ENCODE measurements at regions not wholly inside any gene's neighbourhood (a gene's known extent, or its start where the extent isn't known, plus 50 kb on each side); places are given as distances from the start of the nearest gene placed in this dataset.
"Not testable (repeated sequence)": the region's sequence is repeated elsewhere in the genome, so short reads cannot be mapped to it uniquely, and the experiment has no call there.

DNA sequence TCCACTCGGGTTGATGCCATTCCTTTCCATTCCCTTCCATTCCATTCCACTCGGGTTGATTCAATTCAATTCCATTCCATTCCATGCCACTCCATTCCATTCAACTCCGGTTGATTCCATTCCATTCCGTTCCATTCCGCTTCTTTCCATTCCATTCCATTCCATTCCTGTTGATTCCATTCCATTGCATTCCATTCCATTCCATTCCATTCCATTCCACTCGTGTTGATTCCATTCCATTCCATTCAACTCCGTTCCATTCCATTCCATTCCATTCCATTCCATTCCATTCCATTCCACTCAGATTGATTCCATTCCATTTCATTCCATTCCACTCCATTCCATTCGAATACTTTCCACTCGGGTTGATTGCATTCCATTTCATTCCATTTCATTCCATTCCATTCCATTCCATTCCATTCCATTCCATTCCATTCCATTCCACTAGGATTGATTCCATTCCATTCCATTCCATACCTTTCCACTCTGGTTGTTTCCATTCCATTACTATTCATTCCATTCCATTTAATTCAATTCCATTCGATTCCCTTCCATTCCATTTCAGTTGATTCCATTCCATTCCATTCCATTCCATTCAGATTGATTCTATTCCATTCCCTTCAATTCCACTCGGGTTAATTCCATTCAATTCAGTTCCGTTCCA lies 1141.8 kb downstream of the RPIA start:
- no peak overlapping the region for H2AK5ac ChIP-seq (ENCODE audit: low read length, severe bottlenecking)
- DNase-seq = peak; percentile 33
- H3K9ac ChIP-seq (ENCODE audit: low read length) = no peak overlapping the region
- H3K27me3 ChIP-seq (ENCODE audit: control insufficient read depth in 1 of 2, insufficient read depth in 1 of 2, low read length in 2 of 2) = no peaks in the 10 kb centered on the region
- H2BK12ac ChIP-seq (ENCODE audit: low read length in 2 of 2) = no peak overlapping the region
- no peak overlapping the region for H3K27ac ChIP-seq (ENCODE audit: low read length, poor library complexity, severe bottlenecking)
- no peak overlapping the region for H4K91ac ChIP-seq (ENCODE audit: low read length)
- H3K4me2 ChIP-seq (ENCODE audit: low read length, poor library complexity, severe bottlenecking) = no peak overlapping the region
- H2BK15ac ChIP-seq (ENCODE audit: low read depth, poor library complexity, severe bottlenecking) = no peak overlapping the region
- no peak overlapping the region for H2BK120ac ChIP-seq (ENCODE audit: low read depth, low read length)
- H3K36me3 ChIP-seq (ENCODE audit: control insufficient read depth in 1 of 2, insufficient read depth in 2 of 2, low read depth in 1 of 2, low read length in 2 of 2) = no peaks in the 10 kb centered on the region
- no peak overlapping the region for H2AFZ ChIP-seq (ENCODE audit: low read depth, low read length)
- no peak overlapping the region for H4K8ac ChIP-seq (ENCODE audit: low read length)
- H3K23ac ChIP-seq (ENCODE audit: low read length in 2 of 2) = no peak overlapping the region
- no peaks in the 10 kb centered on the region for H3K79me1 ChIP-seq (replicated peaks; ENCODE audit: low read length, poor library complexity, severe bottlenecking)
- no peak overlapping the region for H3K18ac ChIP-seq (ENCODE audit: low read depth in 1 of 2, low read length in 2 of 2)
- no peak overlapping the region for H3K14ac ChIP-seq (ENCODE audit: low read length in 2 of 2)
- no peak overlapping the region for H3K4me3 ChIP-seq (ENCODE audit: insufficient read depth in 1 of 2, low read depth in 1 of 2, low read length in 2 of 2)
- H3K9me3 ChIP-seq (ENCODE audit: control insufficient read depth, low read length) = peaks cover 10% of the 10 kb centered on the region
- no peak overlapping the region for H2BK5ac ChIP-seq (ENCODE audit: low read depth, low read length, poor library complexity, severe bottlenecking)
- H3K4ac ChIP-seq (ENCODE audit: low read depth in 1 of 2, low read length in 2 of 2) = no peak overlapping the region
- 66% methylated on average over 12 of the region's 12 CpGs for WGBS
- H3K4me1 ChIP-seq (ENCODE audit: control insufficient read depth, insufficient read depth, low read depth, low read length) = no peaks in the 10 kb centered on the region

DNA sequence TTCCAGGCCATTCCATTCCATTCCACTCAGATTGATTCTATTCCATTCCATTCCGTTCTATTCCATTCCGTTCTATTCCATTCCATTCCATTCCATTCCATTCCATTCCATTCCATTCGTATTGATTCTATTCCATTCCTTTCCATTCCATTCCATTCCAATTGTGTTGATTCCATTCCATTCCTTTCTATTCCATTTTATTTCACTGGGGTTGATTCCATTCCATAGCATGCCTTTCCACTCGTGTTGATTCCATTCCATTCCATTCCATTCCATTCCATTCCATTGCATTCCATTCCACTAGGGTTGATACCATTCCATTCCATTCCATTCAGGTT lies 1142.3 kb downstream of the RPIA start:
- 69% methylated on average over 4 of the region's 4 CpGs for WGBS
- no peaks in the 10 kb centered on the region for H3K4me1 ChIP-seq (ENCODE audit: control insufficient read depth, insufficient read depth, low read depth, low read length)
- no peak overlapping the region for H3K4me3 ChIP-seq (ENCODE audit: insufficient read depth in 1 of 2, low read depth in 1 of 2, low read length in 2 of 2)
- no peak overlapping the region for H3K27ac ChIP-seq (ENCODE audit: low read length, poor library complexity, severe bottlenecking)
- no peak overlapping the region for H2BK12ac ChIP-seq (ENCODE audit: low read length in 2 of 2)
- H3K4ac ChIP-seq (ENCODE audit: low read depth in 1 of 2, low read length in 2 of 2) = no peak overlapping the region
- no peaks in the 10 kb centered on the region for H3K79me1 ChIP-seq (replicated peaks; ENCODE audit: low read length, poor library complexity, severe bottlenecking)
- no peak overlapping the region for H3K4me2 ChIP-seq (ENCODE audit: low read length, poor library complexity, severe bottlenecking)
- no peaks in the 10 kb centered on the region for H3K36me3 ChIP-seq (ENCODE audit: control insufficient read depth in 1 of 2, insufficient read depth in 2 of 2, low read depth in 1 of 2, low read length in 2 of 2)
- H3K9ac ChIP-seq (ENCODE audit: low read length) = no peak overlapping the region
- H2BK5ac ChIP-seq (ENCODE audit: low read depth, low read length, poor library complexity, severe bottlenecking) = no peak overlapping the region
- no peak overlapping the region for H2AFZ ChIP-seq (ENCODE audit: low read depth, low read length)
- H2BK15ac ChIP-seq (ENCODE audit: low read depth, poor library complexity, severe bottlenecking) = no peak overlapping the region
- H4K8ac ChIP-seq (ENCODE audit: low read length) = no peak overlapping the region
- no peaks in the 10 kb centered on the region for H3K27me3 ChIP-seq (ENCODE audit: control insufficient read depth in 1 of 2, insufficient read depth in 1 of 2, low read length in 2 of 2)
- no peak overlapping the region for H4K91ac ChIP-seq (ENCODE audit: low read length)
- H2BK120ac ChIP-seq (ENCODE audit: low read depth, low read length) = no peak overlapping the region
- peak; percentile 45 for DNase-seq
- H3K18ac ChIP-seq (ENCODE audit: low read depth in 1 of 2, low read length in 2 of 2) = no peak overlapping the region
- peaks cover 10% of the 10 kb centered on the region for H3K9me3 ChIP-seq (ENCODE audit: control insufficient read depth, low read length)
- H3K23ac ChIP-seq (ENCODE audit: low read length in 2 of 2) = no peak overlapping the region
- no peak overlapping the region for H2AK5ac ChIP-seq (ENCODE audit: low read length, severe bottlenecking)
- no peak overlapping the region for H3K14ac ChIP-seq (ENCODE audit: low read length in 2 of 2)

DNA sequence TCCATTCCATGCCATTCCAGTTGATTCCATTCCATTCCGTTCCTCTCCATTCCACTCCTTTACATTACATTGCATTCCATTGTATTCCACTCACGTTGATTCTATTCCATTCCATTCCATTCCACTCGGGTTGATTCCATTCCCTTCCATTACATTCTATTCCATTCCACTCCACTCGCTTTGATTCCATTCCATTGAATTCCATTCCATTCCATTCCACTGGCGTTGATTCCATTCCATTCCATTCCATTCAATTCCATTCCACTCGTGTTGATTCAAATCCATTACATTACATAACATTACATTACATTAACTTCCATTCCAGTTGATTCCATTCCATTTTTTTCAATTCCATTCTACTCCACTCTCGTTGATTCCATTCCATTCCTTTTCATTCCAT lies 1142.8 kb downstream of the RPIA start:
- H3K27me3 ChIP-seq (ENCODE audit: control insufficient read depth in 1 of 2, insufficient read depth in 1 of 2, low read length in 2 of 2) = no peaks in the 10 kb centered on the region
- H4K8ac ChIP-seq (ENCODE audit: low read length) = no peak overlapping the region
- H3K4me3 ChIP-seq (ENCODE audit: insufficient read depth in 1 of 2, low read depth in 1 of 2, low read length in 2 of 2) = no peak overlapping the region
- H2BK120ac ChIP-seq (ENCODE audit: low read depth, low read length) = no peak overlapping the region
- no peak overlapping the region for H3K18ac ChIP-seq (ENCODE audit: low read depth in 1 of 2, low read length in 2 of 2)
- no peaks in the 10 kb centered on the region for H3K4me1 ChIP-seq (ENCODE audit: control insufficient read depth, insufficient read depth, low read depth, low read length)
- H3K9me3 ChIP-seq (ENCODE audit: control insufficient read depth, low read length) = peaks cover 10% of the 10 kb centered on the region
- no peak overlapping the region for H2BK15ac ChIP-seq (ENCODE audit: low read depth, poor library complexity, severe bottlenecking)
- no peak overlapping the region for H3K27ac ChIP-seq (ENCODE audit: low read length, poor library complexity, severe bottlenecking)
- H3K4ac ChIP-seq (ENCODE audit: low read depth in 1 of 2, low read length in 2 of 2) = no peak overlapping the region
- H2AK5ac ChIP-seq (ENCODE audit: low read length, severe bottlenecking) = no peak overlapping the region
- no peak overlapping the region for H4K91ac ChIP-seq (ENCODE audit: low read length)
- H2AFZ ChIP-seq (ENCODE audit: low read depth, low read length) = no peak overlapping the region
- H3K9ac ChIP-seq (ENCODE audit: low read length) = no peak overlapping the region
- no peak for DNase-seq
- H2BK12ac ChIP-seq (ENCODE audit: low read length in 2 of 2) = no peak overlapping the region
- no peak overlapping the region for H3K23ac ChIP-seq (ENCODE audit: low read length in 2 of 2)
- H2BK5ac ChIP-seq (ENCODE audit: low read depth, low read length, poor library complexity, severe bottlenecking) = no peak overlapping the region
- H3K4me2 ChIP-seq (ENCODE audit: low read length, poor library complexity, severe bottlenecking) = no peak overlapping the region
- no peaks in the 10 kb centered on the region for H3K36me3 ChIP-seq (ENCODE audit: control insufficient read depth in 1 of 2, insufficient read depth in 2 of 2, low read depth in 1 of 2, low read length in 2 of 2)
- WGBS = 65% methylated on average over 7 of the region's 7 CpGs
- no peak overlapping the region for H3K14ac ChIP-seq (ENCODE audit: low read length in 2 of 2)
- no peaks in the 10 kb centered on the region for H3K79me1 ChIP-seq (replicated peaks; ENCODE audit: low read length, poor library complexity, severe bottlenecking)

DNA sequence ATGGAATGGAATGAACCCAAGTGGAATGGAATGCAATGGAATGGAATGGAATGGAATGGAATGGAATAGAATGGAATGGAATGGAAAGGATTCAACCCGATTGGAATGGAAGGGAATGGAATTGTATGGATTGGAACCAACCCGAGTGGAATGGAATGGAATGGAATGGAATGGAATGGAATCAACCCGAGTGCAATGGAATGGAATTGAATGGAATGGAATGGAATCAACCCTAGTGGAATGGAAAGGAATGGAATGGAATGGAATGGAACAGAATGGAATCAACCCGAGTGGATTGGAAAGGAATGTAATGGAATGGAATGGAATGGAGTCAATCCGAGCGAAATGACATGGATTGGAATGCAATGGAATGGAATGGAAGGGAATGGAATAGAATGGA lies 1144.9 kb downstream of the RPIA start:
- 60% methylated on average over 6 of the region's 6 CpGs for WGBS
- H3K27me3 ChIP-seq (ENCODE audit: control insufficient read depth in 1 of 2, insufficient read depth in 1 of 2, low read length in 2 of 2); H3K36me3 ChIP-seq (ENCODE audit: control insufficient read depth in 1 of 2, insufficient read depth in 2 of 2, low read depth in 1 of 2, low read length in 2 of 2); H2BK12ac ChIP-seq (ENCODE audit: low read length in 2 of 2); H3K4ac ChIP-seq (ENCODE audit: low read depth in 1 of 2, low read length in 2 of 2); H3K27ac ChIP-seq (ENCODE audit: low read length, poor library complexity, severe bottlenecking); H2BK120ac ChIP-seq (ENCODE audit: low read depth, low read length); H3K9ac ChIP-seq (ENCODE audit: low read length); H3K18ac ChIP-seq (ENCODE audit: low read depth in 1 of 2, low read length in 2 of 2); H4K91ac ChIP-seq (ENCODE audit: low read length); H3K14ac ChIP-seq (ENCODE audit: low read length in 2 of 2); H4K8ac ChIP-seq (ENCODE audit: low read length); H3K4me2 ChIP-seq (ENCODE audit: low read length, poor library complexity, severe bottlenecking); H2BK5ac ChIP-seq (ENCODE audit: low read depth, low read length, poor library complexity, severe bottlenecking); H2AFZ ChIP-seq (ENCODE audit: low read depth, low read length); H3K23ac ChIP-seq (ENCODE audit: low read length in 2 of 2); H2BK15ac ChIP-seq (ENCODE audit: low read depth, poor library complexity, severe bottlenecking); H3K79me1 ChIP-seq (replicated peaks; ENCODE audit: low read length, poor library complexity, severe bottlenecking); H3K4me1 ChIP-seq (ENCODE audit: control insufficient read depth, insufficient read depth, low read depth, low read length); H2AK5ac ChIP-seq (ENCODE audit: low read length, severe bottlenecking): not testable (repeated sequence)
- Histone ChIP-seq H3K4me3 (ENCODE audit: insufficient read depth in 1 of 2, low read depth in 1 of 2, low read length in 2 of 2) (peak overlapping the region in 1 of 2 experiments; percentile 3), H3K9me3 (ENCODE audit: control insufficient read depth, low read length) (peaks cover 14% of the 10 kb centered on the region)
- peak; percentile 43 for DNase-seq
